Astrocyte (in vitro differentiated cells and primary cell): ENCODE measurements at regions not wholly inside any gene's neighbourhood (a gene's known extent, or its start where the extent isn't known, plus 50 kb on each side); places are given as distances from the start of the nearest gene placed in this dataset.
"Not testable (repeated sequence)": the region's sequence is repeated elsewhere in the genome, so short reads cannot be mapped to it uniquely, and the experiment has no call there.

ENCODE experiments used
- DNase-seq: peaks from one replicate; pipeline ENCODE4 v3.0.0-alpha.2; 2010; ENCODE audit warnings: low read depth
- FAIRE-seq: peaks from 2 replicates; lab custom pipeline; 2011; peaks lifted over from hg19 to GRCh38; lab: Jason Lieb, UNC
- H2AFZ ChIP-seq: 2 replicates; pipeline ENCODE4 v1.6.0; 2012; ENCODE audit warnings: low read depth, low read length, inconsistent platforms
- H3K27ac ChIP-seq: 2 replicates; pipeline ENCODE4 v1.5.1; 2011; ENCODE audit warnings: low read depth, low read length, inconsistent platforms
- H3K27me3 ChIP-seq: 2 replicates; pipeline ENCODE4 v1.6.0; 2011; ENCODE audit warnings: low read length, inconsistent platforms; ENCODE audit not compliant: insufficient read depth
- H3K36me3 ChIP-seq: 2 replicates; pipeline ENCODE4 v1.5.1; 2011; ENCODE audit warnings: low read length, inconsistent platforms; ENCODE audit not compliant: insufficient read depth
- H3K4me1 ChIP-seq: 2 replicates; pipeline ENCODE4 v1.5.1; 2011; ENCODE audit warnings: low read length, inconsistent platforms; ENCODE audit not compliant: insufficient read depth
- H3K4me2 ChIP-seq: 2 replicates; pipeline ENCODE4 v1.6.0; 2012; ENCODE audit warnings: low read length, inconsistent platforms
- H3K4me3 ChIP-seq: 2 replicates; pipeline ENCODE4 v1.5.1; 2011; ENCODE audit warnings: low read depth, mild to moderate bottlenecking, low read length, inconsistent platforms; ENCODE audit not compliant: insufficient read depth
- H3K79me2 ChIP-seq: 2 replicates; pipeline ENCODE4 v1.6.0; 2012; ENCODE audit warnings: mild to moderate bottlenecking, low read length, inconsistent platforms; ENCODE audit not compliant: insufficient read depth
- H3K9ac ChIP-seq: 2 replicates; pipeline ENCODE4 v1.6.0; 2012; ENCODE audit warnings: mild to moderate bottlenecking, low read length, inconsistent platforms
- H3K9me3 ChIP-seq: 2 replicates; pipeline ENCODE4 v1.5.1; 2012; ENCODE audit warnings: low read depth, mild to moderate bottlenecking, low read length, inconsistent platforms; ENCODE audit not compliant: insufficient read depth
- H4K20me1 ChIP-seq: 2 replicates; pipeline ENCODE4 v1.6.0; 2012; ENCODE audit warnings: low read length, inconsistent platforms; ENCODE audit not compliant: insufficient read depth
- H3K27ac Mint-ChIP-seq: one replicate; pipeline ENCODE4 v1.8.0; 2021; ENCODE audit warnings: mild to moderate bottlenecking, mixed read lengths; ENCODE audit not compliant: unreplicated experiment
- H3K27me3 Mint-ChIP-seq: one replicate; pipeline ENCODE4 v1.8.0; 2021; ENCODE audit warnings: low read depth, mixed read lengths; ENCODE audit not compliant: unreplicated experiment
- H3K36me3 Mint-ChIP-seq: one replicate; pipeline ENCODE4 v1.8.0; 2021; ENCODE audit warnings: low read depth, mixed read lengths; ENCODE audit not compliant: unreplicated experiment
- H3K4me1 Mint-ChIP-seq: one replicate; pipeline ENCODE4 v1.8.0; 2021; ENCODE audit warnings: low read depth, mixed read lengths; ENCODE audit not compliant: unreplicated experiment
- H3K4me3 Mint-ChIP-seq: one replicate; pipeline ENCODE4 v1.8.0; 2021; ENCODE audit warnings: mild to moderate bottlenecking, moderate library complexity, mixed read lengths; ENCODE audit not compliant: unreplicated experiment
- H3K9me3 Mint-ChIP-seq: one replicate; pipeline ENCODE4 v1.8.0; 2021; ENCODE audit warnings: mild to moderate bottlenecking, mixed read lengths; ENCODE audit not compliant: unreplicated experiment
- EZH2 ChIP-seq: IDR thresholded peaks from 2 replicates; pipeline ENCODE4 v1.6.1; 2012; ENCODE audit warnings: mild to moderate bottlenecking, low read length, inconsistent platforms; ENCODE audit not compliant: insufficient read depth
- TF ChIP-seq, protein P1 (sequence below): IDR thresholded peaks from 2 replicates; pipeline ENCODE4 v1.5.1; 2011; ENCODE audit warnings: low read depth, mild to moderate bottlenecking, inconsistent platforms, low read length, moderate library complexity; ENCODE audit not compliant: insufficient read depth

DNA sequence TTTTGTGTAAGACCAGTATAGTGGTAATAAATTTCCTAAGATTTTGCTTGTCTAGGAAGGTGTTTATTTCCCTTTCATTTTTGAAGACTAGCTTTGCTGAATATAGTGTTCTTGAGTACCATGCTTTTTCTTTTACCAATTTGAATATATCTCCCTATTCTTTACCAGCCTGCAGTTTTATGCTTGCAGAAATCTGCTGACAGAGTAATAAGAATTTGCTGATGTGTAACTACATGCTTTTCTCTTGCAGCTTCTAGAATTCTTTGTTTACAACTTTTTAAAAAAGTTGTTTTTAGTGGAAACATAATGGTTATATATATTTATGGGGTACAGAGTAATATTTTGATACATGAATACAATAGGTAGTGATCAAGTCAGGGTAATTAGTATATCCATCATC is 324.8 kb upstream of the FOLH1 start:
- no peaks in the 10 kb centered on the region for H3K4me1 ChIP-seq
- peaks cover 5% of the 10 kb centered on the region for H3K9me3 Mint-ChIP-seq
- no peak overlapping the region for H3K4me2 ChIP-seq
- H3K36me3 ChIP-seq = no peaks in the 10 kb centered on the region
- no peaks in the 10 kb centered on the region for H3K27me3 ChIP-seq
- TF ChIP-seq EZH2 = no peak
- TF ChIP-seq, protein P1, sequence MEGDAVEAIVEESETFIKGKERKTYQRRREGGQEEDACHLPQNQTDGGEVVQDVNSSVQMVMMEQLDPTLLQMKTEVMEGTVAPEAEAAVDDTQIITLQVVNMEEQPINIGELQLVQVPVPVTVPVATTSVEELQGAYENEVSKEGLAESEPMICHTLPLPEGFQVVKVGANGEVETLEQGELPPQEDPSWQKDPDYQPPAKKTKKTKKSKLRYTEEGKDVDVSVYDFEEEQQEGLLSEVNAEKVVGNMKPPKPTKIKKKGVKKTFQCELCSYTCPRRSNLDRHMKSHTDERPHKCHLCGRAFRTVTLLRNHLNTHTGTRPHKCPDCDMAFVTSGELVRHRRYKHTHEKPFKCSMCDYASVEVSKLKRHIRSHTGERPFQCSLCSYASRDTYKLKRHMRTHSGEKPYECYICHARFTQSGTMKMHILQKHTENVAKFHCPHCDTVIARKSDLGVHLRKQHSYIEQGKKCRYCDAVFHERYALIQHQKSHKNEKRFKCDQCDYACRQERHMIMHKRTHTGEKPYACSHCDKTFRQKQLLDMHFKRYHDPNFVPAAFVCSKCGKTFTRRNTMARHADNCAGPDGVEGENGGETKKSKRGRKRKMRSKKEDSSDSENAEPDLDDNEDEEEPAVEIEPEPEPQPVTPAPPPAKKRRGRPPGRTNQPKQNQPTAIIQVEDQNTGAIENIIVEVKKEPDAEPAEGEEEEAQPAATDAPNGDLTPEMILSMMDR = no peak
- FAIRE-seq (no peak), DNase-seq (no peak)
- H3K4me3 Mint-ChIP-seq = no peak overlapping the region
- no peak overlapping the region for H3K9ac ChIP-seq
- no peaks in the 10 kb centered on the region for H4K20me1 ChIP-seq
- no peak overlapping the region for H3K27ac ChIP-seq
- no peaks in the 10 kb centered on the region for H3K79me2 ChIP-seq
- no peaks in the 10 kb centered on the region for H3K36me3 Mint-ChIP-seq
- H3K4me1 Mint-ChIP-seq = no peaks in the 10 kb centered on the region
- no peak overlapping the region for H2AFZ ChIP-seq
- H3K27ac Mint-ChIP-seq = no peak overlapping the region
- no peak overlapping the region for H3K4me3 ChIP-seq
- no peaks in the 10 kb centered on the region for H3K27me3 Mint-ChIP-seq
- no peaks in the 10 kb centered on the region for H3K9me3 ChIP-seq

DNA sequence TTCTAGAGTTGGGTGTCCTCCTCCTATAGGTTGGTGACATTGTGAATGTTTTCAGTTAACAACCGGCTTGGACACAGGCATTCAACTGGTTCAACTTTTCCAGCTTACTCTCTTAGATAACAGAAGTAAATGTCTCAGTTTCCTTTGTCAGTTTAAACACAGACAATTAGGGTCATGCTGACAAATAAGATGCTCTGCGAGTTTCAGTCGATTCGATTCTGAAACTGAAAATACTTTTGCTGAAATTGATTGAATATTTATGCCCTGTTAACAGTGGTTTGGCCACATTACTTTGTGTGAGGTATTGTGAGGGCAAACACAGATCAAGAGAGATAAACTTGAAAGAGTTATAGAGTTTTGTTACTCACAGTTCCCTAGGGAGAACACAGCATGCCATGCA is 330.5 kb upstream of the FOLH1 start:
- not testable (repeated sequence) for FAIRE-seq, H3K36me3 Mint-ChIP-seq, H3K9me3 ChIP-seq, DNase-seq, H3K4me3 ChIP-seq, H3K27me3 Mint-ChIP-seq, H3K9ac ChIP-seq, H4K20me1 ChIP-seq, H3K4me1 Mint-ChIP-seq, H3K36me3 ChIP-seq, H3K4me2 ChIP-seq, H2AFZ ChIP-seq, H3K27me3 ChIP-seq, H3K4me1 ChIP-seq, H3K9me3 Mint-ChIP-seq, H3K27ac ChIP-seq, H3K79me2 ChIP-seq, H3K4me3 Mint-ChIP-seq, H3K27ac Mint-ChIP-seq

DNA sequence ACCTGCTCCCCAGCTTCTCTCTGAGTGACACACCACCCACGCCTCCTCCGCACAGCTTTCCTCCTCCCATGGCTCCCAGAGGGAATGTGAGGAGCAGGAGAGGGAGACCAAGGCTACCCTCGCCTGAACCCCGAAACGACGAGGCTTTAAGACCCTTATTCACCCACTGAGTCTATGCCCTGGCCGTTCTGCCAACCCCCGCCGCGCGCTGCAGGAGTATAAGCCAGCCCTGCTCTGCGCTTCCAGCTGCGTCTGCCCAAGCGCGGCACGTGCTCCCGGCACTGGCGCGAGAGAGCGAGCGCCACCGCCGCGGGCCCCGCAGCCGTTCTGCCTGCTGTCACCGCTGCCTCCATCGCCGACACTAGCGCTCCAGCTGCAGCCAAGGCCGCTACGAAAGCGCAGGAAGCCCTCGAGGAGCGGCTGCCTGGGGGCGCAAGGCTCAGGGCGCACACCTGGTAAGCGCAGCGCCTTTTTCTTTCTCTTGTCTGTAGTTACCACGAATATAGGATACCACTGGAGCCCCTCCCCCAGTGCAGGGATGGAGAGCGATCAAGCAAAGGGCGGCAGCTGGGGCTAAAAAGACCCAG is 350.0 kb upstream of the FOLH1 start:
- H2AFZ ChIP-seq, H3K4me1 Mint-ChIP-seq, H3K79me2 ChIP-seq, H3K36me3 ChIP-seq, H3K4me3 Mint-ChIP-seq, H3K36me3 Mint-ChIP-seq, H3K27ac Mint-ChIP-seq, H3K27me3 Mint-ChIP-seq, FAIRE-seq, H3K27me3 ChIP-seq, H4K20me1 ChIP-seq, H3K27ac ChIP-seq, H3K9ac ChIP-seq, H3K9me3 ChIP-seq, DNase-seq, H3K9me3 Mint-ChIP-seq, H3K4me3 ChIP-seq, H3K4me2 ChIP-seq, H3K4me1 ChIP-seq: not testable (repeated sequence)

DNA sequence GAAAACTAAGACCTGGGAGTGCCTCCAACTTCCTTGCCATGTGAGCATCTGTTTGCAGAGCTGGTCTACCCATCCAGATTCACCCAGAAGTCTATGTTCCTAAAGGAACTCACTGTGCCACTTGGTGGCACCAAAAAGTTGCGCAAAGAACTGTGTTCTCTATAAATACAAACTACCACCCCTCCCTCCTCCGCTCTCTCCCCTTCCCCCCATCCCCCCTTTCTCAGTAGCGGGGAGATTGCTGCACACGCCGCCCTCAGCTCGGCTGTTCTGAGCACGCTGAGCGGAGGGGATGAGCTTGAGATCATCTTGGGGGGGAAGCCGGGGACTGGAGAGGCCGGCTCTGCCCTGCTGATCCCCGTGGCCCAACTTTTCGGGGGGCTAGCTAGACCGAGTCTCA is 352.2 kb upstream of the FOLH1 start:
- not testable (repeated sequence) for H3K4me1 ChIP-seq, H3K27me3 ChIP-seq, H3K79me2 ChIP-seq, H3K9ac ChIP-seq, H2AFZ ChIP-seq, H3K9me3 Mint-ChIP-seq, FAIRE-seq, H3K4me2 ChIP-seq, H3K27ac ChIP-seq, H3K4me3 ChIP-seq, H3K36me3 Mint-ChIP-seq, DNase-seq, H3K27ac Mint-ChIP-seq, H4K20me1 ChIP-seq, H3K4me3 Mint-ChIP-seq, H3K4me1 Mint-ChIP-seq, H3K36me3 ChIP-seq, H3K9me3 ChIP-seq, H3K27me3 Mint-ChIP-seq

DNA sequence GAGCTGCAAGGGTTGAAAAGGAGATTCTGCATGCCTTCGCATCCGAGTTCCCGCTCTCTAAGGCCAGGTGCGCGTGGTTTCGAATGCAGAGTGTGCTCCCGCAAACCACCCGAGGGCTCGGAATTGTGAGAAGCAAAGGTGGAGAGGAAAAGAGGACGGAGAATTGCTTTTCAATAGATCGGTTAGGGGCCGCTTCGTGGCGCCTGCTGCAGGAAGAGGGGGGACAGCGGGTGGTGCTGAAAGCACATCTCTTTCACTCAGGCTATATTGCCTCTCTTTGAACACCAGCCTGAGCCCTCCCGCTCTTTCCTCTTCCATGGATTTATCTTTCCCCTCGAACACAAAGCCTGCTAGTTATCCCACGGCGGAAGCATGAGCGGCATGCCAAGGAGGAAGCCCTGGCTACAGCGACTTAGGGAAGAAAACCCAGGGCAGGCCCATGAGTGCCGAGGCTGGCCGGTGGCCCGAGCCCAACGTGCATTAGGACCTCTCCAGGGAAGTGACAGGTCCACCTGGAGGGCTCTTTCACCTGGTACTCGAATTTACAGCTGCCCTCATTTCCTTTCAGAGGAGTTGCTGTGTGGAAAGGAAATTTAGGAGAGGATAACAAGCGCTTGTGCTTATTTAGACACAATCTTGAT is 353.0 kb upstream of the FOLH1 start:
- not testable (repeated sequence) for H3K27ac Mint-ChIP-seq, H2AFZ ChIP-seq, H3K27me3 ChIP-seq, H3K4me3 ChIP-seq, H3K36me3 Mint-ChIP-seq, H3K79me2 ChIP-seq, H3K27ac ChIP-seq, H3K4me1 ChIP-seq, H3K9ac ChIP-seq, H3K4me2 ChIP-seq, H3K9me3 ChIP-seq, H3K4me3 Mint-ChIP-seq, H4K20me1 ChIP-seq, FAIRE-seq, H3K27me3 Mint-ChIP-seq, DNase-seq, H3K36me3 ChIP-seq, H3K9me3 Mint-ChIP-seq, H3K4me1 Mint-ChIP-seq
